ENCODE measurements at regions not wholly inside any gene's neighbourhood (a gene's known extent, or its start where the extent isn't known, plus 50 kb on each side); places are given as distances from the start of the nearest gene placed in this dataset.
A peak's percentile ranks its signal among the peaks of the same experiment; 100 is the strongest.

DNA sequence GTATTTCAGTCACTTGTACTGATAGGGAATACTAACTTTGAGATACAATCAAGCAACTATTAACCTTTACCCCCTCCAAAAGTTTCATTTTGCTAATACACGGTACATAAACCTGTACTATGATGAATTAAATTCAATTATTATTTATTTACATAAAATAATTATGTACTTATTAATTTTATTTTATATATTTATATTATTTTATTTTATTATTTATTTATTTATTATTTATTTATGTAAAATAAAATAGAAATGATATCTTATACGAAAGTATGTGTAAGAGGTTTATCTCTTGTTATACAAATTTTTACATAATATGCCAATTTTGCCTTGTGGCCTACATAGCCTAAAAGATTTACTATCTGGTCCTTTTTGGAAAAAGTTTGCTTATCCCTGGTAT lies 564.3 kb downstream of the SLITRK5 start:
- no peak overlapping the region for H3K4me3 Mint-ChIP-seq (ENCODE audit: unreplicated experiment)
- no peaks in the 10 kb centered on the region for H3K4me1 Mint-ChIP-seq (ENCODE audit: low read depth, unreplicated experiment)
- no peak for DNase-seq
- H3K9me3 Mint-ChIP-seq (ENCODE audit: unreplicated experiment) = no peaks in the 10 kb centered on the region
- no peaks in the 10 kb centered on the region for H3K27me3 Mint-ChIP-seq (ENCODE audit: unreplicated experiment)
- no peak overlapping the region for H3K27ac Mint-ChIP-seq (ENCODE audit: unreplicated experiment)
- TF ChIP-seq, protein P1, sequence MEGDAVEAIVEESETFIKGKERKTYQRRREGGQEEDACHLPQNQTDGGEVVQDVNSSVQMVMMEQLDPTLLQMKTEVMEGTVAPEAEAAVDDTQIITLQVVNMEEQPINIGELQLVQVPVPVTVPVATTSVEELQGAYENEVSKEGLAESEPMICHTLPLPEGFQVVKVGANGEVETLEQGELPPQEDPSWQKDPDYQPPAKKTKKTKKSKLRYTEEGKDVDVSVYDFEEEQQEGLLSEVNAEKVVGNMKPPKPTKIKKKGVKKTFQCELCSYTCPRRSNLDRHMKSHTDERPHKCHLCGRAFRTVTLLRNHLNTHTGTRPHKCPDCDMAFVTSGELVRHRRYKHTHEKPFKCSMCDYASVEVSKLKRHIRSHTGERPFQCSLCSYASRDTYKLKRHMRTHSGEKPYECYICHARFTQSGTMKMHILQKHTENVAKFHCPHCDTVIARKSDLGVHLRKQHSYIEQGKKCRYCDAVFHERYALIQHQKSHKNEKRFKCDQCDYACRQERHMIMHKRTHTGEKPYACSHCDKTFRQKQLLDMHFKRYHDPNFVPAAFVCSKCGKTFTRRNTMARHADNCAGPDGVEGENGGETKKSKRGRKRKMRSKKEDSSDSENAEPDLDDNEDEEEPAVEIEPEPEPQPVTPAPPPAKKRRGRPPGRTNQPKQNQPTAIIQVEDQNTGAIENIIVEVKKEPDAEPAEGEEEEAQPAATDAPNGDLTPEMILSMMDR (IDR thresholded peaks at IDR 0.05; ENCODE audit: partially characterized antibody, unreplicated experiment) = no peak
- H3K36me3 Mint-ChIP-seq (ENCODE audit: unreplicated experiment) = no peaks in the 10 kb centered on the region

GRCh38 chr13:88246239-88246638 lies 575.1 kb downstream of the SLITRK5 start:
- Mint-ChIP-seq H3K27ac (ENCODE audit: unreplicated experiment) (peak overlapping the region; percentile 82), H3K4me3 (ENCODE audit: unreplicated experiment) (peak overlapping the region; percentile 21), H3K9me3 (ENCODE audit: unreplicated experiment) (peaks cover 2% of the 10 kb centered on the region), H3K27me3 (ENCODE audit: unreplicated experiment) (no peaks in the 10 kb centered on the region), H3K4me1 (ENCODE audit: low read depth, unreplicated experiment) (peaks cover 34% of the 10 kb centered on the region), H3K36me3 (ENCODE audit: unreplicated experiment) (no peaks in the 10 kb centered on the region)
- TF ChIP-seq, protein P1 (IDR thresholded peaks at IDR 0.05; ENCODE audit: partially characterized antibody, unreplicated experiment) = no peak
- peak; percentile 19 for DNase-seq

- TF ChIP-seq, protein P1 (IDR thresholded peaks at IDR 0.05; ENCODE audit: partially characterized antibody, unreplicated experiment) = no peak
- DNase-seq = peak; percentile 39
- H3K27me3 Mint-ChIP-seq (ENCODE audit: unreplicated experiment) = no peaks in the 10 kb centered on the region
- H3K4me3 Mint-ChIP-seq (ENCODE audit: unreplicated experiment) = peak overlapping the region; percentile 44
- H3K9me3 Mint-ChIP-seq (ENCODE audit: unreplicated experiment) = peaks cover 2% of the 10 kb centered on the region
- no peaks in the 10 kb centered on the region for H3K36me3 Mint-ChIP-seq (ENCODE audit: unreplicated experiment)
- peak overlapping the region; percentile 74 for H3K27ac Mint-ChIP-seq (ENCODE audit: unreplicated experiment)
- peaks cover 34% of the 10 kb centered on the region for H3K4me1 Mint-ChIP-seq (ENCODE audit: low read depth, unreplicated experiment)
These were observed 577.2 kb downstream of the SLITRK5 start for GRCh38 chr13:88248393-88248792.

- Mint-ChIP-seq H3K4me3 (ENCODE audit: unreplicated experiment) (no peak overlapping the region), H3K36me3 (ENCODE audit: unreplicated experiment) (no peaks in the 10 kb centered on the region), H3K27me3 (ENCODE audit: unreplicated experiment) (no peaks in the 10 kb centered on the region), H3K27ac (ENCODE audit: unreplicated experiment) (no peak overlapping the region), H3K9me3 (ENCODE audit: unreplicated experiment) (no peaks in the 10 kb centered on the region), H3K4me1 (ENCODE audit: low read depth, unreplicated experiment) (no peaks in the 10 kb centered on the region)
- DNase-seq = no peak
- TF ChIP-seq, protein P1 (IDR thresholded peaks at IDR 0.05; ENCODE audit: partially characterized antibody, unreplicated experiment) = no peak
These were observed 586.5 kb downstream of the SLITRK5 start for GRCh38 chr13:88257706-88258105.

- Mint-ChIP-seq H3K27me3 (ENCODE audit: unreplicated experiment) (no peaks in the 10 kb centered on the region), H3K36me3 (ENCODE audit: unreplicated experiment) (no peaks in the 10 kb centered on the region), H3K4me1 (ENCODE audit: low read depth, unreplicated experiment) (no peaks in the 10 kb centered on the region), H3K4me3 (ENCODE audit: unreplicated experiment) (no peak overlapping the region), H3K9me3 (ENCODE audit: unreplicated experiment) (no peaks in the 10 kb centered on the region), H3K27ac (ENCODE audit: unreplicated experiment) (no peak overlapping the region)
- TF ChIP-seq, protein P1 (IDR thresholded peaks at IDR 0.05; ENCODE audit: partially characterized antibody, unreplicated experiment) = no peak
- no peak for DNase-seq
These were observed 592.6 kb downstream of the SLITRK5 start for GRCh38 chr13:88263808-88264207.
